ENCODE measurements at regions not wholly inside any gene's neighbourhood (a gene's known extent, or its start where the extent isn't known, plus 50 kb on each side); places are given as distances from the start of the nearest gene placed in this dataset.

DNA sequence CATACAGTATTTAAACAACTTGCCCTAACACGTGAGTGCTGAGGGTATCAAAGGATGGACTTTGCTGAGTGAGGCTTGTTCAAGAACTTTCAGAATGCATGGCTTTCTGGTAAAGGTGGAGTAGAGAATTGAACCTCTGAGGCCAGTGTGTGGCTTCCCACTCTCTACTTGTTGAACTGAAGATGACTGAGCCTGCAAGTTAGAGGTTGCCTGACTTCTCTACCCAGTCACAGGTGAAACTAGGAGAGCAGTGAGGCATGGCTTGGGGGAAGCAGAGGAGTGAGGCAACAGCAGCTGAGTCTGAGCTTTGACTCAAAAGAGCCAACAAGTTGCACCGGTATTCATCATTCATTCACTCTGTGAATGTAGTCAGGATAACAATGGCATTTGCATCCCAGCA, 256.4 kb upstream of the SESN3 start:
- POLR2A ChIA-PET, result no interaction called here
- H3K27me3 Mint-ChIP-seq, result peaks cover 2% of the 10 kb centered on the region
- H3K9me3 Mint-ChIP-seq, result no peaks in the 10 kb centered on the region
- no peak for DNase-seq
- no peaks in the 10 kb centered on the region for H3K4me1 Mint-ChIP-seq
- CTCF ChIA-PET, result no interaction called here
- no peaks in the 10 kb centered on the region for H3K36me3 Mint-ChIP-seq (ENCODE audit: low read depth)
- H3K27ac Mint-ChIP-seq, result no peak overlapping the region
- H3K4me3 Mint-ChIP-seq, result no peak overlapping the region

DNA sequence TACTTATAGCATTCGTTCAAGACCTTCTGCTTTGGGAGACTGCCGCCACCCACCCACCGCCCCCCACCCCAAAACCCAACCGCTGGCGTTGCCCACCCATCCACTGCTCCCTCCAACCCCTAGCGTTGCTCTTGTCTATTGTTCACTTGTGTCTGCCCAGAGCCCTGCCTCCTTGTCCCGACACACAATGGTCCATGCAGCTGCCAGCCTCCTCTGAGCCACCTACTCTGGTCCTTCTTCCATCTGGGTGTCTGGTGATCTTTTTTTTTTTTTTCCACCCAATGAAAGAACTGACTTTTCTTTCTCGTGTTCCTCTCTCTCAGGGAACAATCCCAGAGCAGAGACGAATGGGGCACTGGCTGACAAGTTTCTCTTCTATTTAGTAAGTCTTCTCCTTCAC, 256.0 kb upstream of the SESN3 start:
- no peak overlapping the region for H3K27ac Mint-ChIP-seq
- POLR2A ChIA-PET, result no interaction called here

DNA sequence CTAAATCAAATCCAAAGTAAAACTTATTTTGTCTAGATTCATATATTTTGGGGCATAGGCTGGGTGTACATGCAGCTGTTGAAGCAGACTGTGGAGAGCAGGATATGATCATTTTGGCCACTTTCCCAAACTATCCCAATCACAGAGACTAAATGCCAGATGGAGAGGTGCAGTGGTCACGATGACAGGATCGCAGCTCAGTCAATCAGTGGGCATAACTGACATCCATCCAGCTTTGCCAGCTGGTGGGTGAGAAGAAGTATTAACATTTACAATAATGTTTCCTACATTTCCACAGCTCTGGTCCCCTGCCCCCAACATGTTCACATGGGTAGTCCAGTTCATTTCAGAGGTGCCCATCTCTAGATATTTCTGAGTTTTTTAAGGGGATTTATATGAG, 255.5 kb upstream of the SESN3 start:
- CTCF ChIA-PET, result no interaction called here
- POLR2A ChIA-PET, result no interaction called here
- no peak for DNase-seq
- Mint-ChIP-seq H3K9me3 (no peaks in the 10 kb centered on the region), H3K36me3 (ENCODE audit: low read depth) (no peaks in the 10 kb centered on the region), H3K4me1 (no peaks in the 10 kb centered on the region), H3K27ac (no peak overlapping the region), H3K27me3 (no peaks in the 10 kb centered on the region), H3K4me3 (no peak overlapping the region)

More for the DNA sequence above, 256.0 kb upstream of the SESN3 start:
- Mint-ChIP-seq H3K4me1 (no peaks in the 10 kb centered on the region), H3K9me3 (no peaks in the 10 kb centered on the region), H3K36me3 (ENCODE audit: low read depth) (no peaks in the 10 kb centered on the region), H3K4me3 (no peak overlapping the region), H3K27me3 (peaks cover 2% of the 10 kb centered on the region)
- CTCF ChIA-PET, result no interaction called here
- DNase-seq, result no peak

DNA sequence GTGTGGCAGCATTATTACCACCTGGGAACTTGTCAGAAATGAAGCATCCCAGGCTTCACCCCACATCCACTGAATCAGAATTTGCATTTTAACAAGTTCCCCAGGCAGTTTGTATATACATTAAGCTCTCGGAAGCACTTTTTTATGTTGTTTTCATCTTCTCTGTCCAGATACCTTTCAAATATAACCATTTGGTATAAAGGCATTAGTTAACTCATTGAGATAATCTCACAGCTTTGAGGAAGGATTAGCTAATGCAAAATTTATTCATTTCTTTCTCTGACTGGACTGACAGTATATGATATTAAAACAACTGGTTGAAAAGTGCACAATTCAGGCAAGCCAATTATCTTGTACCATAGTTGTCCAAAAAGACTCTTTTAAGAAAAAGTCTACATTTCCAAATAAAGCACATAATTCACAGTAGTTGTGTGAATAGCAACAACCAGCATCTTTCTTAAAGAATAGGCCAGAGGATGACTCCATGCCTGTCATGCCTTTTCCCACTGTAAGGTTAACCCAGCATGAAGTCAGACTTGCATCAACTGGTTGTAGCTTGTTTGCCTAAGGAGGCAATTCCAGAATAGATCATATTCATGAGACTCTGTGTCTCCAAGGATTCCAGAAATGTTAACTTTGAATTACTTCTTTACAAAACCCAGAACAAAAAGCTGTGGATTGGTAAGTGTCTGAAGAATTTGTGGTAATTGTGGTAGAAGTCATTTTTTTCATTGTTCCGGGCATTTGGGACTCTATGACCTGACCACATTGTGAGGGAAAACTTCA, 254.3 kb upstream of the SESN3 start:
- ChIA-PET POLR2A (no interaction called here), CTCF (no interaction called here)
- Mint-ChIP-seq H3K27me3 (no peaks in the 10 kb centered on the region), H3K36me3 (ENCODE audit: low read depth) (no peaks in the 10 kb centered on the region), H3K4me1 (no peaks in the 10 kb centered on the region), H3K4me3 (no peak overlapping the region), H3K27ac (no peak overlapping the region), H3K9me3 (no peaks in the 10 kb centered on the region)
- DNase-seq, result no peak

DNA sequence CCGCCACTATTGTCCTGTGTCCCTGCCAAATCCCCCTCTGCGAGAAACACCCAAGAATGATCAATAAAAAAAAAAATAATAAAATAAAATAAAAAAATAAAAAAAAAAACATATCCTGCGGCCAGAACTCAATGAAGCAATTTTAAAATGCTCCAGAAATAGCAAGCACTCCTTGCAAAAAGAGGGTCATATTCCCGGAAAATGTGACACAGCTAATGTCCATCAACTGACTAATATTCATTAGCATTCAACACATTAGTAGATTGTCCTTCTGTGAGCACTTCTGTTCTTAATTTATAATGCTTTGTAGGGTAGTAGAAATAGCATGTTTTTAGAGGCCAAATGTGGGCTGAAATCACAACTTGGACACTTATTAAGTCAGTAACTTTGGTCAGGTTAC, 252.3 kb upstream of the SESN3 start:
- no peaks in the 10 kb centered on the region for H3K4me1 Mint-ChIP-seq
- ChIA-PET POLR2A (no interaction called here), CTCF (no interaction called here)
- H3K27ac Mint-ChIP-seq, result no peak overlapping the region
- no peak for DNase-seq
- H3K4me3 Mint-ChIP-seq, result no peak overlapping the region
- no peaks in the 10 kb centered on the region for H3K27me3 Mint-ChIP-seq
- H3K36me3 Mint-ChIP-seq (ENCODE audit: low read depth), result no peaks in the 10 kb centered on the region
- no peaks in the 10 kb centered on the region for H3K9me3 Mint-ChIP-seq

GRCh38 chr11:95478003-95478402, 247.0 kb upstream of the SESN3 start:
- ChIA-PET POLR2A (no interaction called here), CTCF (no interaction called here)
- no peak for DNase-seq
- Mint-ChIP-seq H3K4me1 (no peaks in the 10 kb centered on the region), H3K9me3 (peaks cover 5% of the 10 kb centered on the region), H3K27me3 (no peaks in the 10 kb centered on the region), H3K4me3 (no peak overlapping the region), H3K27ac (no peak overlapping the region), H3K36me3 (ENCODE audit: low read depth) (no peaks in the 10 kb centered on the region)

GRCh38 chr11:95469258-95469657, 238.3 kb upstream of the SESN3 start:
- Mint-ChIP-seq H3K36me3 (ENCODE audit: low read depth) (peaks cover 2% of the 10 kb centered on the region), H3K4me3 (no peak overlapping the region), H3K4me1 (no peaks in the 10 kb centered on the region), H3K27ac (no peak overlapping the region), H3K9me3 (peaks cover 1% of the 10 kb centered on the region), H3K27me3 (no peaks in the 10 kb centered on the region)
- ChIA-PET CTCF (no interaction called here), POLR2A (no interaction called here)
- DNase-seq, result no peak

GRCh38 chr11:95466416-95466815, 235.4 kb upstream of the SESN3 start:
- Mint-ChIP-seq H3K4me3 (no peak overlapping the region), H3K27ac (no peak overlapping the region), H3K27me3 (no peaks in the 10 kb centered on the region), H3K4me1 (no peaks in the 10 kb centered on the region), H3K9me3 (peaks cover 1% of the 10 kb centered on the region), H3K36me3 (ENCODE audit: low read depth) (peaks cover 2% of the 10 kb centered on the region)
- no peak for DNase-seq
- ChIA-PET POLR2A (no interaction called here), CTCF (no interaction called here)

DNA sequence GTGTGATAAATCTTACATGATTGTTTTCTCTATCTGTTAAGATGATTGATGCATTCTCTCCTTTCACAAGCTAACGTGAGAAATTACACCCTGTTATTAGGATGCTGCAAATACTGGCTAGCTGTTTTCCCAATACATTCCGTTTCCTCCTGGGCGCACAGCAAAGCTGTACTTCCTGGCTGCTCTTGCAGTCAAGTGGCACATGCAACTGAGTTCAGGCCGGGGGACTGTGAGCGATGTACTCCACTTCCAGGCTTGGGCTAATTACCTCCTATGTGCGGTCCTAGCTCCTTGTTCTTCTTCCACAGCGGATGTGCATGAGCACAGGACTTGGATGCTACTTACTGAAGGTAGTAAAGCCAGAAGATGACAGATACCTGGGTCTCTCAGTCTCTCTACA, 234.9 kb upstream of the SESN3 start:
- no peaks in the 10 kb centered on the region for H3K4me1 Mint-ChIP-seq
- no peak overlapping the region for H3K27ac Mint-ChIP-seq
- H3K4me3 Mint-ChIP-seq, result no peak overlapping the region
- H3K27me3 Mint-ChIP-seq, result no peaks in the 10 kb centered on the region
- ChIA-PET CTCF (no interaction called here), POLR2A (no interaction called here)
- H3K36me3 Mint-ChIP-seq (ENCODE audit: low read depth), result no peaks in the 10 kb centered on the region
- peaks cover 2% of the 10 kb centered on the region for H3K9me3 Mint-ChIP-seq
- no peak for DNase-seq

DNA sequence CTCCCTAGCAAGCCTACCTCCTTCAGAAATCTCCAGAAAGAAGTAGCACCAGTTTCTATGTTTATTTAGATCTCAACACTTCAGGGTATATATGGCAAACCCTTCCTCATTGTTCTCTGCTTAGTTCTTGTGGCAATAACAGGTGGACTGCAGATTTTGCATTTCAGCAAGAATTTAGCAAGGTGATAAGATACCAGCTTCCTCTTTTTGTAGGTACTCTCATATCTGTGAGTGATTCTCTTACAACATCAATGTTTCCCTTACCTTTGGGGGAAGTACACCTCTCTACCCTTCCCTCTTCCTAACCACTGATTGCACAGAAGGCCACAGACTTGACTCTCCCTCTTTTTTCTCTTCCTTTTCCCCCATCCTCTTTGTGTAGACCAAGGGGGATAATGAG, 230.9 kb upstream of the SESN3 start:
- Mint-ChIP-seq H3K27ac (no peak overlapping the region), H3K9me3 (peaks cover 2% of the 10 kb centered on the region), H3K36me3 (ENCODE audit: low read depth) (no peaks in the 10 kb centered on the region), H3K27me3 (no peaks in the 10 kb centered on the region), H3K4me3 (no peak overlapping the region), H3K4me1 (no peaks in the 10 kb centered on the region)
- DNase-seq, result no peak
- CTCF ChIA-PET, result interaction anchor here (0.6 to 1.9 kb wide), 2 partner anchors 16 to 244 kb away, joined by 3 to 8 read pairs; no protein-coding TSS in a partner anchor
- POLR2A ChIA-PET, result no interaction called here

GRCh38 chr11:95461348-95461747, 230.3 kb upstream of the SESN3 start:
- Mint-ChIP-seq H3K4me1 (peaks cover under 1% of the 10 kb centered on the region), H3K27me3 (no peaks in the 10 kb centered on the region), H3K4me3 (no peak overlapping the region), H3K9me3 (peaks cover 2% of the 10 kb centered on the region), H3K36me3 (ENCODE audit: low read depth) (no peaks in the 10 kb centered on the region), H3K27ac (no peak overlapping the region)
- CTCF ChIA-PET, result no interaction called here
- POLR2A ChIA-PET, result no interaction called here
- DNase-seq, result no peak

DNA sequence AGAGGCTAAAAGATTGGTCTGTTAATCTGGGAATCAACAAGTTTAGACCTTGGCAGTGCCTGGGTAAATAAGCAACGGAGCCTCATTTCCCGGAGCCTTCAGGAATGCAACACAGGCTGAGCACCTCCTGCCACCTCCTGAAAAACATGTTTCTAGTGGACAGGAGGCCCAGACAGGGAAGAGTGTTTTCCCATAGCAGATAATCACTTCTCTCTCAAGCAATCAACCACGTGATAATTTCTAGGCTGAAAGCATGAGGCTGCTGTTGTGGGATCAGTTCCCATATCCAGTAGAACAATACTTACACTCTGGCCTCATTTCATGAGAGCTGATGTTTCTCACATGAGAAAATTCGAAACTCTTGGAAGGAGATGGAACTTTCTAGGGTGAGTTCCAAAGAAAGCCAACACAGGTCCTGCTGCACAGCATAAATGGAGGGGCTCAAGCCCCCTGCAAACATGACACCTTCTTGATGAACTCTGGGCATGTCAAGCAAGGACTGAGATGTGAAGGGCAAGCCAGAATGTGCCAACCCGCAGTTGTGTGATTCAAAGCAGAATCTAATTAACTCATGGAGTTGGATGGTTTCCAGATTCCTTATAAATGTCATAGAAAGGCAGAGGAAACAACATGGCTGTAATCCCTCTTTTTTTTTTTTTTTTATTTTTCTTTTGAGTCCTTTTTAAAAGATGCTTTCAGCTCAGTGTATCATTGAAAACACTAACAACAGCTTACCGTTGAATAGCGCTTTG, 228.5 kb upstream of the SESN3 start:
- H3K36me3 Mint-ChIP-seq (ENCODE audit: low read depth), result no peaks in the 10 kb centered on the region
- POLR2A ChIA-PET, result no interaction called here
- DNase-seq, result no peak
- H3K27me3 Mint-ChIP-seq, result no peaks in the 10 kb centered on the region
- CTCF ChIA-PET, result no interaction called here
- H3K4me1 Mint-ChIP-seq, result peaks cover 12% of the 10 kb centered on the region
- H3K4me3 Mint-ChIP-seq, result no peak overlapping the region
- H3K9me3 Mint-ChIP-seq, result peaks cover 2% of the 10 kb centered on the region
- H3K27ac Mint-ChIP-seq, result no peak overlapping the region

DNA sequence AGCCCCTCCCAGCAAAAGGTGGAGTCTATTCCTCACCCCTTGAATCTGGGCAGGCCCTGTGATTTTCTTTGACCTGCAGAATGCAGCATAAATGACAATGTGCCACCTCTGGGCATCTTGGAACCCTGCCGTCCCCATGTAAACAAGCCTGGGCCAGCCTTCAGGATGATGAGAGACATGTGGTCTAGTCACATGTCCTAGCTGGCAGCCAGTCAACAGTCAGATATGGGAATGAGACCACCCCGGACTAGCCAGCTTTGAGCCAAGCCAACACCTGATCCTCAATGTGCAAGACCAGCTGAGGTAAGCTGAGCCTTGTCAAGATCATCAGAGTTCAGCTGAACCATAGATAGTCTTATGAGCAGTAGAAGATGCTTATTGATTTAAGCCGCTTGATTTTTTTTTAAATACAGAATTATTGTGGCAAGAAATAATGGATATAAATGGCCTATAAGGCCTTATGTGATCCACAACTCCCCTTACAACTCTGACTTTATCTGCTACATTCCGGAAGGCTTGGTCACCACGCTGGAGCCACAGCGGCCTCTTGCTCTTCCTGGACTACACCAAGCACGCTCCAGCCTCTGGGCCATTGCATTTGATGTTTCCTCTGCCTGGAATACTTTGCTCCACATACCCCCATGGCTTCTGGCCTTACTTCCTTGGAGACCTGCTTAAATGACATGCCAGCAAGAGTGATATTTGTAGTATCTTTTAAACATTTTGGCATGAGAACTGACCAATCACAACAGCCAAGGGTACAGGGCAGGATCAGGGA, 225.9 kb upstream of the SESN3 start:
- Mint-ChIP-seq H3K4me3 (no peak overlapping the region), H3K9me3 (peaks cover 2% of the 10 kb centered on the region), H3K27ac (no peak overlapping the region), H3K27me3 (no peaks in the 10 kb centered on the region), H3K4me1 (peaks cover 12% of the 10 kb centered on the region), H3K36me3 (ENCODE audit: low read depth) (no peaks in the 10 kb centered on the region)
- DNase-seq, result no peak
- POLR2A ChIA-PET, result interaction anchor here (0.6 kb wide), 1 partner anchor 195 kb away, joined by 3 read pairs; no protein-coding TSS in a partner anchor
- CTCF ChIA-PET, result no interaction called here

Measured in activated CD4-positive, alpha-beta T cell treated with anti-CD3 and anti-CD28 coated beads, Interleukin-2, amount 10 ng/mL, durations not matched to agents 7 days and 5 days (primary cell).